ENCODE measurements at regions not wholly inside any gene's neighbourhood (a gene's known extent, or its start where the extent isn't known, plus 50 kb on each side); places are given as distances from the start of the nearest gene placed in this dataset.

DNA sequence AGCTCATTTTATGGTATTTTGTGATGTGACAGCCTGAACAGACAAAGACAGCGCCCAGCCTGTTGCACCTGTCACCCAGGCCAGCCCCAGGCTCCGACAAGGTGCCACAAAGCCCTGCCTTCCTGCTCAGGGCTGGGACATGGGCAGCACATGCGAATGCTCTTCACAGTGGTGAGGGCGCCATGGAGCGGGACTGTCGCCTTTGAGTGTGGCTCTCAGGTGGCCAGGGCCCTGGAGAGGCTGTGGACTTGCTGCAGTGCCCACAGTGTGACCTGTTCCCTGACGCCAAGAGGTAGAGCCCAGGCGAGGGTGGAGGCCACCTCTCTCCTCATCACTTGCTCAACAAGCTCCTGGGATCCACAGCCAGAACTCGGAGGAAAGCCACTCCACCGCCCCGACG, 346.3 kb downstream of the SHANK2 start:
- no peak for TF ChIP-seq ELF4 (IDR thresholded peaks at IDR 0.05)
- TF ChIP-seq, protein P1, sequence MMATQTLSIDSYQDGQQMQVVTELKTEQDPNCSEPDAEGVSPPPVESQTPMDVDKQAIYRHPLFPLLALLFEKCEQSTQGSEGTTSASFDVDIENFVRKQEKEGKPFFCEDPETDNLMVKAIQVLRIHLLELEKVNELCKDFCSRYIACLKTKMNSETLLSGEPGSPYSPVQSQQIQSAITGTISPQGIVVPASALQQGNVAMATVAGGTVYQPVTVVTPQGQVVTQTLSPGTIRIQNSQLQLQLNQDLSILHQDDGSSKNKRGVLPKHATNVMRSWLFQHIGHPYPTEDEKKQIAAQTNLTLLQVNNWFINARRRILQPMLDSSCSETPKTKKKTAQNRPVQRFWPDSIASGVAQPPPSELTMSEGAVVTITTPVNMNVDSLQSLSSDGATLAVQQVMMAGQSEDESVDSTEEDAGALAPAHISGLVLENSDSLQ (IDR thresholded peaks at IDR 0.05): no peak
- no peak for TF ChIP-seq TARDBP (IDR thresholded peaks at IDR 0.05)

All from HEK293T (cell line).